Inferior parietal cortex (tissue), 1 donor: ENCODE measurements at regions not wholly inside any gene's neighbourhood (a gene's known extent, or its start where the extent isn't known, plus 50 kb on each side); places are given as distances from the start of the nearest gene placed in this dataset.

ENCODE experiments used
- DNase-seq: peaks from one replicate; pipeline ENCODE4 v3.0.0-alpha.2; 2016; ENCODE audit errors: extremely low spot score

- DNase-seq, result no peak
These were observed 129.1 kb upstream of the FSTL4 start for GRCh38 chr5:133741396-133741795.

GRCh38 chr5:133739181-133739780, 126.9 kb upstream of the FSTL4 start:
- DNase-seq, result no peak

DNA sequence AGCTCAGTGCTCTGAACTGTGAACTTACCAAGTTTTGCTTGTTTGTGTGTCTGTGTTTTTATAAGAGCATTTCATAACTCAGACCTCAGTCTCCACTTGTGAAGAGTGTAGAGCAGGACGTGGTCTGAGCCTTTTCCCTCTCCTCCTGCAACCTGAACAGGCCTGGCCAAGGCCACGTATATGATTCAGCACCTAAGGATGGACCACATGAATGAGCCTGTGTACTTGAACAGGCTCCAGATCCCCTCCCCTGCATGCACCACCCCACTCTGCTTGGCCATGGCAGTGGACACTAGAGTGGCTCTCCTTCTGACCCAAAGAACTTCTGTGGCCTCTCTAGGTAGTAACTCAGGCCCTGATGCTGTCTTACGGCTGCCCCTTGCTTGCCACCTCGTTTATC, 125.9 kb upstream of the FSTL4 start:
- no peak for DNase-seq

DNA sequence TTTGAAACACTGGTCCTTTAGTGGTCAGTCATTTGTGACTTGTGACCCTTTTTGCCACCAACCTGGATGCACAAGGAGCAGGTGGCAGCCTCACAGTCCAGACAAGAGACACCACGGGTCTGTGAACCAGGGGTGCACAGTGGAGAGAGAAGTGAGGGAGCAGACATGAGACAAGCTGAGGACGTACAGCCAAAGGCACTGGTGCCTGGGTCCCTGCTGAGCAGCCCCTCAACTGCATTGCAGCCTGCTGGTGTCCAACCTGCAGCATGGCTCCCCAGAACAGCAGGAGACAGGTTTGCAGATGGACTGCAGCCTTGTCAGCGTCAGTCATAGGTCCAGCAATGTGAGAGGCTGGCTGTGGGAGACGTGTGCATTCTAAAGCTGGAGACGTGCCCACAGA, 124.2 kb upstream of the FSTL4 start:
- no peak for DNase-seq

- no peak for DNase-seq
These were observed 123.0 kb upstream of the FSTL4 start for GRCh38 chr5:133735346-133735745.

- DNase-seq, result no peak
These were observed 122.6 kb upstream of the FSTL4 start for GRCh38 chr5:133734916-133735315.

- DNase-seq, result no peak
These were observed 120.2 kb upstream of the FSTL4 start for GRCh38 chr5:133732536-133732935.

DNA sequence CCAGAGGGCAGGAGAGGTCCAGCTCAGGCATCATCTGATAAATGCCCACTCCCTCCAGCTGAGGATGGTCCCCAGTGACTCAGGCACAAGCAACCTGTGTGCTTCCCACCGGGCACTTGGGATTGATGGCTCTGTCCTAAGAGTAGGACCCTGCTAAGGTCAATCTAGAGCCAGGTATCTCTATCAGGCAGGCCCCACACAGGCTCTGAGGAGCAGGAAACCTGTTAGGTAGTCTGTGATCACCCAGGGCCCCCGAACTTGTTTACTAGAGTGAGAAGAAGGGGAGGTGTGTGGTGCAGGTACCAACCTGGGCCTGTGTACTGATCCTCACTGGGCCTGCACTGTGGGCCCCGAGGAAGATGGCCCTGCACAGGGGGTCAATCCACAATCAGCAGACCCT, 119.6 kb upstream of the FSTL4 start:
- DNase-seq, result no peak

- no peak for DNase-seq
These were observed 118.5 kb upstream of the FSTL4 start for GRCh38 chr5:133730866-133731265.

- no peak for DNase-seq
These were observed 118.0 kb upstream of the FSTL4 start for GRCh38 chr5:133730346-133730745.

- DNase-seq, result no peak
These were observed 117.5 kb upstream of the FSTL4 start for GRCh38 chr5:133729800-133730199.

- no peak for DNase-seq
These were observed 116.1 kb upstream of the FSTL4 start for GRCh38 chr5:133728475-133728874.

DNA sequence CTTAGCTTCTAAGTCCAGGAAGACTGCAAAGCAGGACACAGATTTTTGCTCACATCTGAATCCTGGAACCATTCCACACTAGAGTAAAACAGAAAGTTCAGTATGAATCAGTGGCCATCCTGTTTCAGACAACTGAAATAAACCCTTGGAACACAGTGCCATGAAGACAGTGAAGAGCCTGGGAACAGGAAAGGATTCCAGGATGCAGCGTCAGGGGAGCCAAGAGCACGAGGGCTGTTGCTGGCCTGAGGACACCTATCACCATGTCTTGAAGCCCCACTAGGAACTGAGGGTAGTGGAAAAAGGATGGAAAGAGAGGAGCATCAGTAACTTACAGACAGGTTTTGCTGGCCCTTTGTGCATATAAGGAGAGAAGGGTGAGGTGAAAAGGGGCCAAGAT, 115.3 kb upstream of the FSTL4 start:
- DNase-seq, result peak; percentile 37

DNA sequence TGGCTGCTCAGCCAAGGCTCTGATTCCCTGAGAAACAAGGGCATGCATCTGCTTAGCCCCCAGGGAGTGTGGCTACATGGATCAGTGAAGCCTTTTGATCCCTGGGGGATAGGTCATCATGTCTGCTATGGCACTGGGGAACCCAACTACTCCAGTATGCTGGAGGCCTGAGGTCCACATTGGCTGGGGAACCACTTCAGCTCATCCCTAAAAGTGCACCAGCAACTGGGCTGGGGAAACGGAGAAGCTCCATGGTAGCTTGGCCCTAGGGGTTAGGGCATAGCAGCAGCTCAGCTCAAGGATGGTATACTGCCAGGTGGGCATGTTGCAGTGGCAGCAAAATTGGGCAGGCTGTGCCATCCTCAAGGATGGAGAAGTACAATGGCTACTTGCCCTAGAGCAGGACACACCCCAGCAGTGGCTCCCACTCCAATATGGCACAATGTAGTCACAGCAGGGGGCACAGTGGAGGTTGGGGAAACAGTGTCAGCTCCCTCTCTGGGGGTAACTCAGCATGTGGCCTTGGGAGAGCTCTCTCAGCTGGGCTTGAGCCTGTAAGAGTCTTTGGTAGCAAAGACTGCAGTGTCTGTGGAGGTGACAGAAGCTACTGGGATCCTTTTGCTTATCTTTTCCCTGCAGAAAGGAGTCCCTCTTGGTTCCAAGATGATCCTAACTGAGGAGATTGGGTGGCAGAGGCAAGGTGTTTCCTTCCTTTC, 111.5 kb upstream of the FSTL4 start:
- no peak for DNase-seq

DNA sequence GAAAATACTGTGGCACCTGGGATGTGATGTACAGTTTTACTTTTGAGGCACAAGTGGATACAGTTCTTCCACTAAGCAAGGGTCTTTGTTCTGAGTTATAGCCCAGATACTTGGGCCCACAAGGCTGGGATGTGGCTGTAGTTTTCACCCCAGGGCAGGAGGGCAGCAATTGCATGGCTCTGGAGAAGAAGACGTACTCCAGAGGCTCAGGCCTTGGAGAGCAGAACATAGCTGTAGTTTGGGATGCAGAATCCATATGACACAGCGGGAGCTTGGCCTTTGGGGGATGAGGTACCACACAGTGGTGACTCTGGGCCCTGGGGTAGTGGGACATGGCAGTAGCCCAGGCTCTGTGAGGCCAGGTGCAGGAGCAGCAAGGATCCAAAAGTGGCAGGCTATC, 110.8 kb upstream of the FSTL4 start:
- DNase-seq, result no peak

GRCh38 chr5:133721365-133721764, 109.0 kb upstream of the FSTL4 start:
- no peak for DNase-seq

GRCh38 chr5:133718457-133718856, 106.1 kb upstream of the FSTL4 start:
- DNase-seq, result no peak

DNA sequence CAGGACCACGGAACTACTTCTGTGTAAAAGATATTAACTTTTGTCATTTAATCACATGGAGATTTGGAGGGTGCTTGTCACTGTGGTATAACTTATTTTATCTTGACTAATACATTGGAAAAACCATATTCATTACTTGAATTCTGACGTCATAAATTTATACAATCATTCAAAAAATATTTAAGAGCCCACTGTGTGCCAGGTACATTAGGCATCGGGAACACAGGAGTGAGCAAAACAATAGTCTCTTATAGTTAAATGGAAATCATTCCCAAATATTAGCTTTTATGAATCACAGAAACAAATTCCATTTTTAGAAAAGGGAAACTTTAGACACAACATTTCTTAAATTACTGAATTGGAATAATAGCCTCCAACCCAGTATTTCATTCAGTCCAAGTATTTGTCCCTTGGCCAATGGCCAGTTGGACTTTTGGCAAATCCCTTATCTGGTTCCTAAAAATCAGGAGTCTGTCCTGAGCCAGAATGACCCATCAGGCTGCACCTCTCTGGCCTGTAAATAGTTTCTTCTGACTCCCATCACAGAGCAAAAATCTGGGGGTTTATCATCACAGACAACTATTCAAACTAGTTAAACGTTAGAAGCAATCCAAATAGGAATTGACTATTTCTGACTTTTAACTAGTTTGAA, 104.3 kb upstream of the FSTL4 start:
- DNase-seq, result no peak

- no peak for DNase-seq
These were observed 103.3 kb upstream of the FSTL4 start for GRCh38 chr5:133715616-133716015.

- no peak for DNase-seq
These were observed 102.9 kb upstream of the FSTL4 start for GRCh38 chr5:133715216-133715615.

GRCh38 chr5:133714161-133714915, 102.0 kb upstream of the FSTL4 start:
- DNase-seq, result peak; percentile 57

- DNase-seq, result no peak
These were observed 101.4 kb upstream of the FSTL4 start for GRCh38 chr5:133713751-133714150.

- no peak for DNase-seq
These were observed 100.9 kb upstream of the FSTL4 start for GRCh38 chr5:133713209-133713608.
